ENCODE measurements at regions not wholly inside any gene's neighbourhood (a gene's known extent, or its start where the extent isn't known, plus 50 kb on each side); places are given as distances from the start of the nearest gene placed in this dataset.

DNA sequence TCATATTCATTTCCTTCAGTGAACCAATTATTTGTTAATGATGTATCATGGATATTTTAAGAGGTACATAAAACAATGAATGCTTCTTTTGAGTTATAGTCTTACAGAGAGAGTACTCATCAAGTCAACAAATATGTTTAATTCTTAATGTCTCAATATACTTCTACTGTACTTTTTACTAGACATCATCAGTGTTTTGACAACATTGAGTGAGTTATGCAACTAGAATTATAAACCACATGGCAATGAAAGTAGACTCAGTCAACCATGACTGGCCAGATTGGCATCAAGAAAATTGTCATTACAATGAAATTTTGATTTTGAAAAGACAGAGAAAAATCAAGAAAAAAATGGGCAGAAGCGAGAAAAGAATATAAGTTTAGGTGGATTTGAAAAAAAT lies 1248.1 kb upstream of the CDH18 start:
- TF ChIP-seq ZFX (IDR thresholded peaks at IDR 0.05; ENCODE audit: borderline replicate concordance): no peak
- TF ChIP-seq, protein P1, sequence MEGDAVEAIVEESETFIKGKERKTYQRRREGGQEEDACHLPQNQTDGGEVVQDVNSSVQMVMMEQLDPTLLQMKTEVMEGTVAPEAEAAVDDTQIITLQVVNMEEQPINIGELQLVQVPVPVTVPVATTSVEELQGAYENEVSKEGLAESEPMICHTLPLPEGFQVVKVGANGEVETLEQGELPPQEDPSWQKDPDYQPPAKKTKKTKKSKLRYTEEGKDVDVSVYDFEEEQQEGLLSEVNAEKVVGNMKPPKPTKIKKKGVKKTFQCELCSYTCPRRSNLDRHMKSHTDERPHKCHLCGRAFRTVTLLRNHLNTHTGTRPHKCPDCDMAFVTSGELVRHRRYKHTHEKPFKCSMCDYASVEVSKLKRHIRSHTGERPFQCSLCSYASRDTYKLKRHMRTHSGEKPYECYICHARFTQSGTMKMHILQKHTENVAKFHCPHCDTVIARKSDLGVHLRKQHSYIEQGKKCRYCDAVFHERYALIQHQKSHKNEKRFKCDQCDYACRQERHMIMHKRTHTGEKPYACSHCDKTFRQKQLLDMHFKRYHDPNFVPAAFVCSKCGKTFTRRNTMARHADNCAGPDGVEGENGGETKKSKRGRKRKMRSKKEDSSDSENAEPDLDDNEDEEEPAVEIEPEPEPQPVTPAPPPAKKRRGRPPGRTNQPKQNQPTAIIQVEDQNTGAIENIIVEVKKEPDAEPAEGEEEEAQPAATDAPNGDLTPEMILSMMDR (IDR thresholded peaks at IDR 0.05): no peak
- H3K27ac ChIP-seq: no peak overlapping the region

DNA sequence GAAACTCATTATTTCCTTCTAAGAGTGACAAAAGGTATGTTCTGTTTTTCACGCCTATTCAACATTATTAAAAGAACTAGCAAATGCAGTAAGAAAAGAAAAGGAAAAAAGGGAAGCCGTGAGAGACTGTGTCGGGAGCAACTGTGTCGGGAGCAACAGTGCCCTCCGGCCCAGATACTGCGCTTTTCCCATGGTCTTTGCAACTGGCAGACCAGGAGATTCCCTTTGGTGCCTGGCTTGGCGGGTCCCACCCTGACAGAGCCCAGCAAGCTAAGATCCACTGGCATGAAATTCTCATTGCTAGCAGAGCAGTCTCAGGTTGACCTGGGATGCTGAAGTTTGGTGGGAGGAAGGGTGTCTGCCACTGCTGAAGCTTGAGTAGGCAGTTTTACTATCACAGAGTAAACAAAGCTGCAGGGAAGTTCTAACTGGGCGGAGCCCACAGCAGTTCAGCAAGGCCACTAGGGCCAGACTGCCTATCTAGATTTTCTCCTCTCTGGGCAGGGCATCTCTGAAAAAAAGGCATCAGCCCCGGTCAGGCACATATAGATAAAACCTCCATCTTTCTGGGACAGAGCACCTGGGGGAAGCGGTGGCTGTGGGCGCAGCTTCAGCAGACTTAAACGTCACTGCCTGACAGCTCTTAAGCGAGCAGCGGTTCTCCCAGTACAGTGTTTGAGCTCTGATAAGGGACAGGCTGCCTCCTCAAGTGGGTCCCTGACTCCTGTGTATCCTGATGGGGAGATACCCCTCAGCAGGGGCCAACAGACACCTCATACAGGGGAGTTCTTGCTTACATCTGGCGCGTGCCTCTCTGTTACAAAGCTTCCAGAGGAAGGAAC lies 1237.4 kb upstream of the CDH18 start:
- TF ChIP-seq, protein P1 (IDR thresholded peaks at IDR 0.05): no peak
- no peak for TF ChIP-seq ZFX (IDR thresholded peaks at IDR 0.05; ENCODE audit: borderline replicate concordance)
- H3K27ac ChIP-seq: no peak overlapping the region

DNA sequence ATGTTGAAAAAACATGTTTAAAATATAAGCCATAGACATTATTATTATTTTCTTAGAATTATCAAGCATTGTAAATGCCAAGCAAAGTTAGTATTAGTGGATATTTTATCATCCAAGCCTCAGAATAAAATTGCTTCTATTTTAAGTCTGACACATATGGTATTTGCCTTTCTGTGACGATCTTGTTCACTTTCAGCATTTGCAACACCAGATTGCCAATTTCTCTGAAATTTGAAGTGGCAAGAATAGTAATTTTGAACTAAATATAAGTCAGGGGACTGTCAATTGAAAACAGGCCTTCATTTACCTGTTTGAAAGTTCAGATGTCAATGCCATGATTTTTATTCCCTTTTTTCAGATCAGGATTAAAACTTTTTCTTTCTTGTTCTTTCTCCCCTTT lies 1233.6 kb upstream of the CDH18 start:
- TF ChIP-seq, protein P1 (IDR thresholded peaks at IDR 0.05): no peak
- TF ChIP-seq ZFX (IDR thresholded peaks at IDR 0.05; ENCODE audit: borderline replicate concordance): no peak
- no peak overlapping the region for H3K27ac ChIP-seq

DNA sequence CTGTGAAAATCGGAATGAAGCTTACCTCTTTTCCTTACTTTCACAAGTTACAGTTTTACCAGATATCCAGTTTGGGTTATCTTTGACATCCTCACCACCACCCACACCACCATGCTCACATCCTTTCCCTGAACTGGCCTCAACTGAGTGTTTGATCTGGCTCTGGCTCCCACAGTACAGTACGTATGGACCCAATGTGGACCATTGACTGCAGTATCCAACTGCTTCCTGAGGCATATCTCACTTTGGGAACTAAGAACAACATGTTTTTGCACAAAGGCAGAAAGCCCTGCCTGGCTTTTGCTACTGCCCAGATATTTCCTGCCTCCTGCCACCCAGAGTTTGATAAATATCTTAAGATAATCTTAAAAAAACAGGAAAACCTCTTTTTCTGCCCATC lies 1232.0 kb upstream of the CDH18 start:
- H3K27ac ChIP-seq: no peak overlapping the region
- TF ChIP-seq ZFX (IDR thresholded peaks at IDR 0.05; ENCODE audit: borderline replicate concordance): no peak
- TF ChIP-seq, protein P1 (IDR thresholded peaks at IDR 0.05): no peak

DNA sequence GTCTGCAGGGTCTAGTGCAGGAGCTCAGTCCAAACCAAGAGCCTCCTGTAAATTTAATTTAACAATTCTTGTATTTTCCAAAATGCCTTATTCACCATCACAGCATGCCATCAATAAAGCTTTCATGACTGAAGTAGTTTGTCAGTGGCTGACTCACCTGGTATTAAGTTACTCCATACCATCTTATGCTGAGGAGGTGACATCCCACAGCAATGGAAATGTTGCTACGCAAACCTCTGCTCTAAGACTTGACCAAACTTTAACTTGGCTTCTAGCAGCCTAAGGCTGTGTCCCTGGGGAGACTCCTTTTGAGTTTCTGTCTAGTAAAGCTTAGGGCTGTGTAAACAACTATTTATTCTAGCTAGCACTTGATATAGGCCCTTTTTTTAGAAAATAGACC lies 1231.3 kb upstream of the CDH18 start:
- TF ChIP-seq, protein P1 (IDR thresholded peaks at IDR 0.05): no peak
- TF ChIP-seq ZFX (IDR thresholded peaks at IDR 0.05; ENCODE audit: borderline replicate concordance): no peak
- H3K27ac ChIP-seq: no peak overlapping the region

DNA sequence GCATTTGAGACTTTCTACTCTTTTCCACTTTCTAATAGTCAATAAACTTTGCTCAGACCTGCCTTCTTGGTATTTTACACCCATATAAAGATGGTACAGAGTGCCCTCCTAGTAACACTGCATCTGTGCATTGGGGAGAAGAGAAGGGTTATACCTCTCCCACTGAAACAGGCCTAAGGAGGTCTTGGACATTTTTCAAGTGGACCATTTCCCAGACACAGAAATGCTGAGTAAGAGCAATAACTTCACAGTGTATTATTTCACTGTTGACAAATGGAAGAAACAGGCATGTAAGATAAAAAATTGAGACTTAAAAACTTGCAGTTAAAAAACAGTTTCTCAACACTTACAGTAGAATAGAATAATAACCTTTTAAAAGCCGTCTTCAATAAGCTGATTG lies 1224.0 kb upstream of the CDH18 start:
- TF ChIP-seq, protein P1 (IDR thresholded peaks at IDR 0.05): no peak
- TF ChIP-seq ZFX (IDR thresholded peaks at IDR 0.05; ENCODE audit: borderline replicate concordance): no peak

DNA sequence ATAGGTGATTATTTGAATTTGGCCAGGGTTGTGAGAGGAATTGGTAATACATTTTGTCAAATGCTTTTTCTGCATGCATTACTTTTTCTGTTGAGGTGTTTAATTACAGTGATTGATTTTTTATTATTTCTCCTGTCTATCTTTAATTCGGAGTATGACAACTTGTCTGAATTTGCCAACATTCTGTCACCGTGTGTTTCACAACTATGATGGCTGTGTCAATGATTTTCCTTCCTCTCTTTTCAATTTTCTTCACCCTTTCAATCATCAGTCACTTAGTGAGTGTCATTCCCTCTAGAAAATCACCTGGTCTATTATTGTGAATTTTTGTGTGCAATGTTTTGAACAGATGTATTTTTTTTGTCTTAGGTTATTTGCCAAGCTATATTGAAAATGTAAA lies 1221.4 kb upstream of the CDH18 start:
- no peak overlapping the region for H3K27ac ChIP-seq
- TF ChIP-seq, protein P1 (IDR thresholded peaks at IDR 0.05): no peak
- TF ChIP-seq ZFX (IDR thresholded peaks at IDR 0.05; ENCODE audit: borderline replicate concordance): no peak

More for the DNA sequence above, 1224.0 kb upstream of the CDH18 start:
- no peak overlapping the region for H3K27ac ChIP-seq
